ENCODE measurements at regions not wholly inside any gene's neighbourhood (a gene's known extent, or its start where the extent isn't known, plus 50 kb on each side); places are given as distances from the start of the nearest gene placed in this dataset.
A peak's percentile ranks its signal among the peaks of the same experiment; 100 is the strongest.

- Histone ChIP-seq H3K27ac (ENCODE audit: low read depth in 2 of 2, low read length in 2 of 2) (peak overlapping the region; percentile 54 to 56), H3K9me3 (ENCODE audit: control insufficient read depth in 2 of 3, insufficient read depth in 1 of 3, low read length in 3 of 3) (no peaks in the 10 kb centered on the region), H3K4me3 (ENCODE audit: low read length in 3 of 3) (peak overlapping the region in 1 of 3 donors; percentile 38), H3K9ac (ENCODE audit: low read length in 3 of 3) (no peak overlapping the region), H3K36me3 (ENCODE audit: control insufficient read depth in 2 of 3, insufficient read depth in 3 of 3, low read length in 3 of 3) (no peaks in the 10 kb centered on the region), H3K4me1 (ENCODE audit: control insufficient read depth in 2 of 3, insufficient read depth in 2 of 3, low read depth in 1 of 3, low read length in 3 of 3) (peaks cover 0 to 5% (median 2%) of the 10 kb centered on the region in 3 donors), H3K27me3 (ENCODE audit: control insufficient read depth, insufficient read depth, low read length) (no peaks in the 10 kb centered on the region)
- no peak for FAIRE-seq
- peak in 1 of 5 donors; percentile 5 for DNase-seq
- TF ChIP-seq CTCF (IDR thresholded peaks at IDR 0.05; ENCODE audit: borderline replicate concordance, extremely low read depth, insufficient read depth) = no peak
- intact Hi-C loops (cut with DNase I) = no loop called here
These were observed 508.9 kb upstream of the PKN2 start for GRCh38 chr1:88175120-88175630.

- H3K36me3 ChIP-seq (ENCODE audit: control insufficient read depth in 2 of 3, insufficient read depth in 3 of 3, low read length in 3 of 3) = no peaks in the 10 kb centered on the region
- peak overlapping the region in 1 of 3 donors; percentile 38 for H3K4me3 ChIP-seq (ENCODE audit: low read length in 3 of 3)
- no peak for FAIRE-seq
- H3K27me3 ChIP-seq (ENCODE audit: control insufficient read depth, insufficient read depth, low read length) = no peaks in the 10 kb centered on the region
- peaks cover 0 to 5% (median 2%) of the 10 kb centered on the region in 3 donors for H3K4me1 ChIP-seq (ENCODE audit: control insufficient read depth in 2 of 3, insufficient read depth in 2 of 3, low read depth in 1 of 3, low read length in 3 of 3)
- H3K9ac ChIP-seq (ENCODE audit: low read length in 3 of 3) = no peak overlapping the region
- peak overlapping the region; percentile 54 to 75 for H3K27ac ChIP-seq (ENCODE audit: low read depth in 2 of 2, low read length in 2 of 2)
- no peak for TF ChIP-seq CTCF (IDR thresholded peaks at IDR 0.05; ENCODE audit: borderline replicate concordance, extremely low read depth, insufficient read depth)
- peak in 1 of 5 donors; percentile 55 for DNase-seq
- H3K9me3 ChIP-seq (ENCODE audit: control insufficient read depth in 2 of 3, insufficient read depth in 1 of 3, low read length in 3 of 3) = no peaks in the 10 kb centered on the region
- intact Hi-C loops (cut with DNase I) = no loop called here
These were observed 508.3 kb upstream of the PKN2 start for GRCh38 chr1:88175631-88176226.

- H3K4me3 ChIP-seq (ENCODE audit: low read length in 3 of 3) = no peak overlapping the region
- no peaks in the 10 kb centered on the region for H3K36me3 ChIP-seq (ENCODE audit: control insufficient read depth in 2 of 3, insufficient read depth in 3 of 3, low read length in 3 of 3)
- H3K4me1 ChIP-seq (ENCODE audit: control insufficient read depth in 2 of 3, insufficient read depth in 2 of 3, low read depth in 1 of 3, low read length in 3 of 3) = peaks cover 0 to 5% (median 2%) of the 10 kb centered on the region in 3 donors
- TF ChIP-seq CTCF (IDR thresholded peaks at IDR 0.05; ENCODE audit: borderline replicate concordance, extremely low read depth, insufficient read depth) = no peak
- intact Hi-C loops (cut with DNase I) = no loop called here
- no peak overlapping the region for H3K27ac ChIP-seq (ENCODE audit: low read depth in 2 of 2, low read length in 2 of 2)
- no peak for DNase-seq
- no peaks in the 10 kb centered on the region for H3K27me3 ChIP-seq (ENCODE audit: control insufficient read depth, insufficient read depth, low read length)
- no peak for FAIRE-seq
- H3K9ac ChIP-seq (ENCODE audit: low read length in 3 of 3) = no peak overlapping the region
- H3K9me3 ChIP-seq (ENCODE audit: control insufficient read depth in 2 of 3, insufficient read depth in 1 of 3, low read length in 3 of 3) = no peaks in the 10 kb centered on the region
These were observed 504.1 kb upstream of the PKN2 start for GRCh38 chr1:88179943-88180342.
